Right renal cortex interstitium (tissue), 3 donors: ENCODE measurements at regions not wholly inside any gene's neighbourhood (a gene's known extent, or its start where the extent isn't known, plus 50 kb on each side); places are given as distances from the start of the nearest gene placed in this dataset.
"Not testable (repeated sequence)": the region's sequence is repeated elsewhere in the genome, so short reads cannot be mapped to it uniquely, and the experiment has no call there.

Experiments used
- DNase-seq, 3 donors: peaks; one replicate each; pipeline ENCODE4 v3.0.0-alpha.2; 2013; ENCODE audit warnings: low read depth in 3 of 3, low spot score in 2 of 3

DNA sequence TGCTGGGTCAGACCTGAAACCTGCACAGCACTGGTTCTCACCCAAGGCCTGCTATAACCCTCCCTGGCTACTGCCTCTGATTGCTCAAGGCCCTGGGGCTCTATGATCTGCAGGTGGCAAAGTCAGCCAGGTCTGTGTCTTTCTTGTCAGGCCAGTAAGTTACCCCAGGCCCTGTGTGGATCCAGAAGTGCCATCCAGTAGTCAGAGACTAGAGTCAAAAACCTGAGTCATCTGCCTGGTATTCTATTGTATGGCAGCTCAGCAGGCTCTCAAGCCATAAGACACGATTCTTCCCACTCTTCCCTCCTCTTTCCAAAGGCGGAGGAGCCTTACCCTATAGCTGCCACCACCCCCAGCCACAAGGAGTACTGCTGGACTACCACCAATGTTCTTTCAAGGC is 593.0 kb downstream of the FRK start:
- DNase-seq: no peak

- no peak for DNase-seq
These were observed 599.8 kb downstream of the FRK start for GRCh38 chr6:115460913-115461312.

DNA sequence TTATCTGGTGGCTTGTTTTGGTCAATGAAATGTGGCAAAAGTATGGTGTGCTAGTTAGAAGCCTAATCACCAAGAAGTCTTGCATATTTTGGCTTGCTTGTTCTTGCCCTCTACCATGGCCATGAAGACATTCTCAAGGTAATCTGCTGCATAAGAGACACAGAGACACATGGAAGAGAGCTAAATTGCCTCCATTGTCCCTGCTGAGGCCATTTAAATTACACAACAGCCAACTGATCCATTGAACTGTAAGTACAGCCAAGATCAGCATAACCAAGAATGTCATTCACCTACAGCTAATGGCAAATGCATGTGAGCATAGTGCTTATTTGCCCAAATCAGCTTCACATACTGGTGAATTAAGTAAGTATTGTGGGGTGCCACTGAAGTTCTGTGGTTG is 603.8 kb downstream of the FRK start:
- no peak for DNase-seq

- no peak for DNase-seq
These were observed 616.7 kb downstream of the FRK start for GRCh38 chr6:115443825-115444478.

DNA sequence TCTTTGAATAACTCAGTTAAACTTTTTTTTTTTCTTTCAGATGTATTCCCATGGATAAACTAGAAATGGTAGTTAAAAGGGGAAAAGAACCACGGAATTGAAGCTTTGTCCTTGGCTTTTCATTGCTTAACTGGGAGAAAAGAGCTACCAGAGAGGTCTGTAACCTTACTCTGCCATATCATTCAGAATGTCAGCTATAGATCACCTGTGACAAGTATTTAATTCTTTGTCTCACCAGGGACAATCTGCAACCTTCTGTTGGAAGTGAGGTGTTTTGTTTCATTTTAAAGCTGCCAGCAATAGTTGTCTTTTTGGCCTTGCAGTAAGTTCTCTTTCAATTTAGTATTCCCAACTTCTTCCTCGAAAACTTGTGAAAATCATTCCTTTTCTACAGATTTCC is 618.4 kb downstream of the FRK start:
- DNase-seq: no peak

DNA sequence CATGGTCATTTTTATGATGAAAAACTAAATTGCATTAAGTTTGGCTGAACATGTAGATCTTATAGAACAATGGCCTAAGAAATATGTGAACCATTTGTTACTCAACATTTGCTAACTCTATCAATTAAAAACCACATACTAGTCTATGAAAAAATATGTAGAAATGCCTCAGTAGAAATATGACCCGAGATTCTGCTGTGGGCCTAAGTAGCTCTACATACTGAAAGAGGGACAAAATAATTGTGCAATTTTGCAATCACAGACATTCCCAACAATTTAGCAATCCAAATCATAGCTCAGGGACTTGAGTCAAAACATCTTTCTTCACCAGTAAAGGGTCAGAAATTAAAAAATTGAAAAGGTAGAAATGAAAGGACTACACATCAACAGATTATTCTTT is 619.0 kb downstream of the FRK start:
- DNase-seq: no peak

- no peak for DNase-seq
These were observed 645.3 kb downstream of the FRK start for GRCh38 chr6:115415378-115415777.

DNA sequence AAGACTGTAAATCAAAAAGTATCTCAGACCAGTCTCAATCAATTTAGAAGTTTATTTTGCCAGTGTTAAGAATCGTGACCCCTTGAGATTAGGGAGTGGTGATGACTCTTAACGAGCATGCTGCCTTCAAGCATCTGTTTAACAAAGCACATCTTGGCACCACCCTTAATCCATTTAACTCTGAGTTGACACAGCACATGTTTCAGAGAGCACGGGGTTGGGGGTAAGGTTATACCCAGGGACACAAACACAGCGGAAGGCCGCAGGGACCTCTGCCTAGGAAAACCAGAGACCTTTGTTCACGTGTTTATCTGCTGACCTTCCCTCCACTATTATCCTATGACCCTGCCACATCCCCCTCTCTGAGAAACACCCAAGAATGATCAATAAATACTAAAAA is 645.8 kb downstream of the FRK start:
- DNase-seq: not testable (repeated sequence)

- no peak for DNase-seq
These were observed 648.9 kb downstream of the FRK start for GRCh38 chr6:115411756-115412155.

DNA sequence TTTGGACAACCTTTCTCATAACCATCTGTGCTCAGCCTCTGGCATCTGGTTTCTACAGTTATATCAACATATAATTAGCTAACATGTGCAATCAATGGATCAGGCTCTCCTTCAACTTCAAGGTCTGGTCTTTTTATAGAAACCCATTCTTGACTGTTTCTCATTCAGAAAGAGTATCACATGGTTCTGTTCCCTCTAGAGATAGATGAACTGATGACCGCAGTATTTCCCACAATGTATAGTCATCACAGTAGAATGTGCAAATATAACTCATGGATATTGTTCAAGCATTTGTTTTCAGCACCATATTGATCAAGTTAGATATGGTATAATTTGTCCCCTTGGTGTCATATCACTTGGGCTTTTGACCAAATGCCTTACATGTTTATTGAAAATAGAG is 656.2 kb downstream of the FRK start:
- no peak for DNase-seq

- DNase-seq: no peak
These were observed 662.1 kb downstream of the FRK start for GRCh38 chr6:115398607-115399006.

- DNase-seq: no peak
These were observed 664.4 kb downstream of the FRK start for GRCh38 chr6:115396112-115396906.

GRCh38 chr6:115393821-115394220 is 666.9 kb downstream of the FRK start:
- no peak for DNase-seq

GRCh38 chr6:115370202-115370601 is 690.5 kb downstream of the FRK start:
- no peak for DNase-seq

- no peak for DNase-seq
These were observed 694.9 kb downstream of the FRK start for GRCh38 chr6:115365783-115366182.

GRCh38 chr6:115363379-115363778 is 697.3 kb downstream of the FRK start:
- DNase-seq: no peak

DNA sequence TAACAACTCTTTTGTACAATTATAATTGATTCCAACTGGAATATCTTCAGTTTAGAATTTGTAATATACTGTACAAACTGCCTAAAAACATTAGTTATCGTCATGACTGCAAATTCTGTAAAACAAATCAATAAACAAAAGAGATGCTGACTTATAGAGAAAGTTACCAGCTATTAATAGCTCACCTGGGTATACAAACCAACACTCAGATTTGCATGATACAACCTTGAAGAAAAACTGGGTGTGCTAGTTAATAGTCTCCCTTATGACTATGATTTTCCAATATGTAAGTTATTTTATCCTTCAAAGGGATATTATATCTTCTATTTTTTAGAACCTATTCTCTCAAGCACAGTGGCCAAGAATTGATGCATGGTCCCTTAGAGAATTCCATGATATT is 698.5 kb downstream of the FRK start:
- DNase-seq: no peak

DNA sequence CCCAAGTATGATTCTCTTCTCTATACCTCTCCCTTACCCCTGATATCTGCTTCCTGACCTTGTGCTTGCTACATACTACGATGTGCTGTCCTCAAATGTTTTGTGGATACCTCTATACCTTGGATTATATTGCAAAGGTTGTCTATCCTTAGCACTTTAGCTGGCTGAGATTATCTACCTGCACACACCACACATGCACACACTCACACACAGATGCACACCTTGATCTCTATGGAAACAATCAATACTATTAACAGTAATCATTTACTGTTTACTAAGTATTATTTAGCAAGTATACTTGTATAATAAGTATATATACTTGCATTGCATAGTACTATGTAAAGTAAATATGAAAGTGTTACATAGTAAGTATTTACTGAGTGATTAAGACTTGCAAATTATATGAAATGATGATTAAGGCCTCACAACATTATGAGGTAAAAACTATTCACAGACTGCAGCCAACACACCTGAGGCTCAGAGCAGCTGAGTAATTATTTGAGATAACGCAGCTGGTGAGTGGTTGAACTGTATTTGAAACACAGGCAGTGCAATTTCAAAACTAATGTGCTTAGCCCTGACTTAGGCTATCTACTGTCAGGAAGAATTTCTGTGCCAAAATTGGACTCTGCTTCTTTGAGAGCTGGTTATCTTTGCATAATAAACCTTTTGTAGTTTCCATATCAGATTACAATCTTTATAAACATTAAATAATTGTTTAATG is 699.9 kb downstream of the FRK start:
- no peak for DNase-seq

GRCh38 chr6:115358616-115359015 is 702.1 kb downstream of the FRK start:
- DNase-seq: no peak

GRCh38 chr6:115356371-115356770 is 704.3 kb downstream of the FRK start:
- DNase-seq: no peak

GRCh38 chr6:115323001-115323400 is 737.7 kb downstream of the FRK start:
- DNase-seq: no peak

DNA sequence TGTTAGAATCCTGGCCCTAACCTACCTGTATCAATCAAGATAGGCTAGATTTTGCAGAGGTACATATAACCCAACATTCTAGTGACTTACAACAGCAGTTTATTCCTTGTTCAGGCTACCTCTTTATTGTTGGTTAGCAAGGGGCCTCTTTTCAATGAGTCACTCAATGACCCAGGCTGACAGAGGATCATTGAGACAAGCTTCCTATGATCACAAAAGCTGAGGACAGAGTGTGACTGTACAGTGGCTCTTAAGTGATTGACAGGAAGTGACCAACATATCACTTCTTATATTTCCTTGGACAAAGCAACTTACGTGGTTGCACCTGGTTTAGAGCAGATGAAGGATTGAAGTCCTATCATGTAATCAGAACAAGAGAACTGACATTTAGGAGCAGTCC is 740.9 kb downstream of the FRK start:
- no peak for DNase-seq
